SK-N-SH treated with all-trans-retinoic acid at 6 μM for 48 hours (cell line): ENCODE measurements at regions not wholly inside any gene's neighbourhood (a gene's known extent, or its start where the extent isn't known, plus 50 kb on each side); places are given as distances from the start of the nearest gene placed in this dataset.

Source experiments
- ATAC-seq: fragments of 200-7000 bp; cut with Tn5 transposase; 3 replicates; pipeline ENCODE4 v1.9.1; 2020; ENCODE audit warnings: mild to moderate bottlenecking, moderate library complexity
- ARNTL ChIP-seq: fragments of 450-650 bp; formaldehyde crosslinking; IDR thresholded peaks from 2 replicates; pipeline ENCODE4 v1.5.0; 2020; ENCODE audit warnings: low read depth, mild to moderate bottlenecking, moderate library complexity, borderline replicate concordance
- BACH2 ChIP-seq: fragments of 250-450 bp; sonication (Bioruptor Pico); IDR thresholded peaks from 2 replicates; pipeline ENCODE4 v1.9.0; 2021; ENCODE audit warnings: mild to moderate bottlenecking, borderline replicate concordance
- CSDC2 ChIP-seq: fragments of 250-450 bp; sonication (Bioruptor Pico); IDR thresholded peaks from 2 replicates; pipeline ENCODE4 v1.5.0; 2020; ENCODE audit warnings: mild to moderate bottlenecking, moderate library complexity
- ESRRG ChIP-seq: fragments of 250-450 bp; sonication (Bioruptor Pico); IDR thresholded peaks from 2 replicates; pipeline ENCODE4 v1.6.1; 2021; ENCODE audit warnings: mild to moderate bottlenecking
- GLIS3 ChIP-seq: fragments of 250-450 bp; sonication (Bioruptor Pico); IDR thresholded peaks from 2 replicates; pipeline ENCODE4 v1.5.0; 2020; ENCODE audit warnings: mild to moderate bottlenecking, moderate library complexity
- ISL1 ChIP-seq: fragments of 250-450 bp; sonication (Bioruptor Pico); IDR thresholded peaks from 2 replicates; pipeline ENCODE4 v2.1.2; 2022; ENCODE audit warnings: mild to moderate bottlenecking, moderate library complexity
- OSR1 ChIP-seq: fragments of 250-450 bp; sonication (Bioruptor Pico); IDR thresholded peaks from 2 replicates; pipeline ENCODE4 v1.8.0; 2022; ENCODE audit warnings: moderate library complexity, mild to moderate bottlenecking, inconsistent platforms
- PATZ1 ChIP-seq: fragments of 250-450 bp; sonication (Bioruptor Pico); IDR thresholded peaks from 2 replicates; pipeline ENCODE4 v1.8.0; 2020; ENCODE audit warnings: mild to moderate bottlenecking, moderate library complexity, borderline replicate concordance
- POU6F1 ChIP-seq: fragments of 250-450 bp; sonication (Bioruptor Pico); IDR thresholded peaks from 2 replicates; pipeline ENCODE4 v1.8.0; 2021; ENCODE audit warnings: low read depth, mild to moderate bottlenecking, moderate library complexity, borderline replicate concordance
- PPARA ChIP-seq: fragments of 250-450 bp; sonication (Bioruptor Pico); IDR thresholded peaks from 2 replicates; pipeline ENCODE4 v1.5.0; 2020; ENCODE audit warnings: mild to moderate bottlenecking, borderline replicate concordance
- SNAI2 ChIP-seq: fragments of 250-450 bp; sonication (Bioruptor Pico); IDR thresholded peaks from 2 replicates; pipeline ENCODE4 v1.5.0; 2020; ENCODE audit warnings: mild to moderate bottlenecking, moderate library complexity
- TCF4 ChIP-seq: fragments of 250-450 bp; sonication (Bioruptor Pico); IDR thresholded peaks from 2 replicates; pipeline ENCODE4 v1.8.0; 2021; ENCODE audit warnings: mild to moderate bottlenecking, moderate library complexity, borderline replicate concordance
- TOX ChIP-seq: fragments of 250-450 bp; sonication (Bioruptor Pico); IDR thresholded peaks from 2 replicates; pipeline ENCODE4 v1.8.0; 2021; ENCODE audit warnings: mild to moderate bottlenecking, moderate library complexity, borderline replicate concordance
- ZC3H10 ChIP-seq: fragments of 250-450 bp; sonication (Bioruptor Pico); IDR thresholded peaks from 2 replicates; pipeline ENCODE4 v1.5.1; 2021; ENCODE audit warnings: mild to moderate bottlenecking, moderate library complexity
- ZFP3 ChIP-seq: fragments of 250-450 bp; sonication (Bioruptor Pico); IDR thresholded peaks from 2 replicates; pipeline ENCODE4 v1.5.0; 2020; ENCODE audit warnings: mild to moderate bottlenecking, moderate library complexity
- ZFP30 ChIP-seq: fragments of 450-650 bp; formaldehyde crosslinking; IDR thresholded peaks from 2 replicates; pipeline ENCODE4 v1.5.0; 2022; ENCODE audit warnings: mild to moderate bottlenecking, moderate library complexity
- ZNF565 ChIP-seq: fragments of 450-650 bp; formaldehyde crosslinking; conservative IDR thresholded peaks from 2 replicates; pipeline ENCODE4 v1.5.0; 2020; ENCODE audit warnings: low read depth, mild to moderate bottlenecking, moderate library complexity
- ZNF70 ChIP-seq: fragments of 450-650 bp; formaldehyde crosslinking; IDR thresholded peaks from 2 replicates; pipeline ENCODE4 v1.5.0; 2020; ENCODE audit warnings: mild to moderate bottlenecking, moderate library complexity
- ZNF8 ChIP-seq: fragments of 450-650 bp; formaldehyde crosslinking; IDR thresholded peaks from 2 replicates; pipeline ENCODE4 v1.5.0; 2020; ENCODE audit warnings: mild to moderate bottlenecking, moderate library complexity
- TF ChIP-seq, protein P1 (sequence below): fragments of 250-450 bp; sonication (Bioruptor Pico); IDR thresholded peaks from 2 replicates; pipeline ENCODE4 v1.5.0; 2020; ENCODE audit warnings: mild to moderate bottlenecking, moderate library complexity
- TF ChIP-seq, protein P2 (sequence below): fragments of 250-450 bp; sonication (Bioruptor Pico); IDR thresholded peaks from 2 replicates; pipeline ENCODE4 v1.5.1; 2020; ENCODE audit warnings: low read depth, mild to moderate bottlenecking, moderate library complexity

DNA sequence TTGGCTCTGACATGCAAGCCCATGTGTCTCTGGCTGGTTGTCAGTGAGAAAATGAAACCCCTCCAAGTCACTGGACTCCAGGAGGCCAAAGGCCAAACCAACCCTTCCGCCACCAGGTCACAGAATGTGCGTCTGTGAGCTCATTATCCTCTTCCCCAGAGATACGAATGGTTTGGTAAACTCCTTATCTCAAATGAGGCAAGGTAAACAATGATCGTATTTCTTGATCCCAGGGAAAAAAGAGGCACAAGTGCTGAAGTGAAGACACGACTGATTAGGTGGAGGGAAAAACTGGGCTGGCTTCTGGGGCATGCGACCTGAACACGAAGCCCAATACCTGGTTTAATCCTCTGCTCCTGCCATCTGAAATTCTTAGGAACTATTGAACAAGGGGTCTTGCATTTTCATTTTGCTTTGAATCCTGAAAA, 70.6 kb upstream of the ARID5B start:
- no peak for ATAC-seq
- no peak for TF ChIP-seq ESRRG (CRISPR knock-in tag)
- TF ChIP-seq, protein P1, sequence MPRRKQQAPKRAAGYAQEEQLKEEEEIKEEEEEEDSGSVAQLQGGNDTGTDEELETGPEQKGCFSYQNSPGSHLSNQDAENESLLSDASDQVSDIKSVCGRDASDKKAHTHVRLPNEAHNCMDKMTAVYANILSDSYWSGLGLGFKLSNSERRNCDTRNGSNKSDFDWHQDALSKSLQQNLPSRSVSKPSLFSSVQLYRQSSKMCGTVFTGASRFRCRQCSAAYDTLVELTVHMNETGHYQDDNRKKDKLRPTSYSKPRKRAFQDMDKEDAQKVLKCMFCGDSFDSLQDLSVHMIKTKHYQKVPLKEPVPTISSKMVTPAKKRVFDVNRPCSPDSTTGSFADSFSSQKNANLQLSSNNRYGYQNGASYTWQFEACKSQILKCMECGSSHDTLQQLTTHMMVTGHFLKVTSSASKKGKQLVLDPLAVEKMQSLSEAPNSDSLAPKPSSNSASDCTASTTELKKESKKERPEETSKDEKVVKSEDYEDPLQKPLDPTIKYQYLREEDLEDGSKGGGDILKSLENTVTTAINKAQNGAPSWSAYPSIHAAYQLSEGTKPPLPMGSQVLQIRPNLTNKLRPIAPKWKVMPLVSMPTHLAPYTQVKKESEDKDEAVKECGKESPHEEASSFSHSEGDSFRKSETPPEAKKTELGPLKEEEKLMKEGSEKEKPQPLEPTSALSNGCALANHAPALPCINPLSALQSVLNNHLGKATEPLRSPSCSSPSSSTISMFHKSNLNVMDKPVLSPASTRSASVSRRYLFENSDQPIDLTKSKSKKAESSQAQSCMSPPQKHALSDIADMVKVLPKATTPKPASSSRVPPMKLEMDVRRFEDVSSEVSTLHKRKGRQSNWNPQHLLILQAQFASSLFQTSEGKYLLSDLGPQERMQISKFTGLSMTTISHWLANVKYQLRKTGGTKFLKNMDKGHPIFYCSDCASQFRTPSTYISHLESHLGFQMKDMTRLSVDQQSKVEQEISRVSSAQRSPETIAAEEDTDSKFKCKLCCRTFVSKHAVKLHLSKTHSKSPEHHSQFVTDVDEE (CRISPR knock-in tag), result no peak
- no peak for TF ChIP-seq OSR1 (CRISPR knock-in tag)
- TF ChIP-seq PPARA, result no peak
- TF ChIP-seq TOX (CRISPR knock-in tag), result no peak
- no peak for TF ChIP-seq ZNF8 (CRISPR knock-in tag)
- TF ChIP-seq TCF4 (CRISPR knock-in tag), result no peak
- no peak for TF ChIP-seq ARNTL (CRISPR knock-in tag)
- TF ChIP-seq GLIS3, result no peak
- no peak for TF ChIP-seq PATZ1 (CRISPR knock-in tag)
- no peak for TF ChIP-seq ZFP3 (CRISPR knock-in tag)
- no peak for TF ChIP-seq SNAI2 (CRISPR knock-in tag)
- no peak for TF ChIP-seq POU6F1 (CRISPR knock-in tag)
- TF ChIP-seq ZFP30, result no peak
- TF ChIP-seq, protein P2, sequence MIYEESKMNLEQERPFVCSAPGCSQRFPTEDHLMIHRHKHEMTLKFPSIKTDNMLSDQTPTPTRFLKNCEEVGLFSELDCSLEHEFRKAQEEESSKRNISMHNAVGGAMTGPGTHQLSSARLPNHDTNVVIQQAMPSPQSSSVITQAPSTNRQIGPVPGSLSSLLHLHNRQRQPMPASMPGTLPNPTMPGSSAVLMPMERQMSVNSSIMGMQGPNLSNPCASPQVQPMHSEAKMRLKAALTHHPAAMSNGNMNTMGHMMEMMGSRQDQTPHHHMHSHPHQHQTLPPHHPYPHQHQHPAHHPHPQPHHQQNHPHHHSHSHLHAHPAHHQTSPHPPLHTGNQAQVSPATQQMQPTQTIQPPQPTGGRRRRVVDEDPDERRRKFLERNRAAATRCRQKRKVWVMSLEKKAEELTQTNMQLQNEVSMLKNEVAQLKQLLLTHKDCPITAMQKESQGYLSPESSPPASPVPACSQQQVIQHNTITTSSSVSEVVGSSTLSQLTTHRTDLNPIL, result no peak

DNA sequence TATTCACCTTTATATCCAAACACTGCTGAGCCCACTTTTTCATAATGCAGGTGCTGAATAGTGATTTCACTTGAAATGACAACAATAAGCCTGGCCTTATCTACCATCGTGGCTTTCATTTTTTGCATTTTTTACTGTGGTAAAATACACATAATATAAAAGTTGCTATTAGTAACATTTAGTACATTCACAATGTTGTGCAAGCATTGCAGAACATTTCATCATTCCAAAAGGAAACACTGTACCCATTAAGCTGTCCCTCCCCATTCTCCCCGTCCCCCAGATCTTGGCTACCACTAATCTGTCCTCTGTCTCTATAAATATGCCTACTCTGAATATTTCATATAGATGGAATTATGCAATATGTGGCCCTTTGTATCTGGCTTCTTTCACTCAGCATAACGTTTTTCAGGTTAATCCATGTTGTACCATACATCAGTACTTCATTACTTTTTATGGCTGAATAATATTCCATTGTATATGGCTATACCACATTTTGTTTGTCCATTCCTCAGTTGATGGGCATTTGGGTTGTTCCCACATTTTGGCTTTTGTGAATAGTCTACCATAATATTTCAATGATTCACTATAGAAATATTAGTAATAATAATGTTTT, 68.5 kb upstream of the ARID5B start:
- no peak for TF ChIP-seq CSDC2 (CRISPR knock-in tag)
- TF ChIP-seq, all 23 proteins: peak for 0
- ATAC-seq, result no peak

DNA sequence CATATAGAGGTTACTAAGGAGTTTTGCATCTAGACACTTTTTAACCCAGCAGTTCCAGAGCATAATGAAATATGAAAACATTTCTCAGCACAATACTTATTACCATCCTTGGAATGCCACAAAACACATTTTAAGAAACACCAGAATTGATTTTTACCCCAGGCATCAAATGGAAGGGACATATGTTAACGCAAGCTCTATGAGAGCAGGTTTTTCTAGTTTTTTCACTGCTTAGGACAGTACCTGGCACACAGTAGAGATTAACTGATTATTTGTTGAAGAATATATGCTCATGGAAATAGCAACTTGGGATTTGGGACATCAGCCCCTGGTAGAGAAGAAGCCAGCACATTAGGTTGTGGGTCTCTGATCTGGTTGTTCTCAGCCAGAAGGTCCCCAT, 67.0 kb upstream of the ARID5B start:
- TF ChIP-seq POU6F1 (CRISPR knock-in tag), result no peak
- TF ChIP-seq ZNF70 (CRISPR knock-in tag), result no peak
- TF ChIP-seq, protein P2, result no peak
- TF ChIP-seq CSDC2 (CRISPR knock-in tag), result no peak
- TF ChIP-seq ZFP3 (CRISPR knock-in tag), result no peak
- no peak for TF ChIP-seq TOX (CRISPR knock-in tag)
- TF ChIP-seq SNAI2 (CRISPR knock-in tag), result no peak
- no peak for TF ChIP-seq OSR1 (CRISPR knock-in tag)
- no peak for TF ChIP-seq ZNF565 (CRISPR knock-in tag)
- TF ChIP-seq TCF4 (CRISPR knock-in tag), result no peak
- TF ChIP-seq GLIS3, result no peak
- no peak for TF ChIP-seq ZC3H10 (CRISPR knock-in tag)
- TF ChIP-seq ARNTL (CRISPR knock-in tag), result no peak
- no peak for TF ChIP-seq ZFP30
- TF ChIP-seq PPARA, result no peak
- TF ChIP-seq ISL1 (CRISPR knock-in tag), result no peak
- TF ChIP-seq BACH2, result no peak
- no peak for TF ChIP-seq PATZ1 (CRISPR knock-in tag)
- no peak for TF ChIP-seq ZNF8 (CRISPR knock-in tag)
- ATAC-seq, result no peak
